H1 (cell line): ENCODE measurements at regions not wholly inside any gene's neighbourhood (a gene's known extent, or its start where the extent isn't known, plus 50 kb on each side); places are given as distances from the start of the nearest gene placed in this dataset.

Source experiments
- EP300 ChIP-seq, 2 experiments: IDR thresholded peaks; 1 replicate in 1 of 2; 2 replicates in 1 of 2; pipeline ENCODE4 v1.6.1; 2011 to 2012; ENCODE audit warnings: low read depth in 2 of 2, low read length in 2 of 2, mild to moderate bottlenecking in 2 of 2, borderline replicate concordance in 1 of 2, inconsistent platforms in 1 of 2, moderate library complexity in 1 of 2
- MAFK ChIP-seq: IDR thresholded peaks from 2 replicates; pipeline ENCODE4 v1.6.1; 2012; ENCODE audit warnings: low read depth, mild to moderate bottlenecking, improper control_type of control experiment, low read length
- TCF12 ChIP-seq: IDR thresholded peaks from 2 replicates; pipeline ENCODE4 v1.6.1; 2011; ENCODE audit warnings: low read depth, mild to moderate bottlenecking, low read length
- YY1 ChIP-seq: IDR thresholded peaks from 2 replicates; pipeline ENCODE4 v1.6.1; 2011; ENCODE audit warnings: low read depth, mild to moderate bottlenecking, low read length
- TF ChIP-seq, protein P1 (sequence below): fragments of 300-600 bp; sonication (generic); IDR thresholded peaks from 2 replicates; pipeline ENCODE4 v1.7.1; 2012; ENCODE audit warnings: low read length, moderate library complexity, mild to moderate bottlenecking, inconsistent platforms; ENCODE audit not compliant: insufficient replicate concordance

DNA sequence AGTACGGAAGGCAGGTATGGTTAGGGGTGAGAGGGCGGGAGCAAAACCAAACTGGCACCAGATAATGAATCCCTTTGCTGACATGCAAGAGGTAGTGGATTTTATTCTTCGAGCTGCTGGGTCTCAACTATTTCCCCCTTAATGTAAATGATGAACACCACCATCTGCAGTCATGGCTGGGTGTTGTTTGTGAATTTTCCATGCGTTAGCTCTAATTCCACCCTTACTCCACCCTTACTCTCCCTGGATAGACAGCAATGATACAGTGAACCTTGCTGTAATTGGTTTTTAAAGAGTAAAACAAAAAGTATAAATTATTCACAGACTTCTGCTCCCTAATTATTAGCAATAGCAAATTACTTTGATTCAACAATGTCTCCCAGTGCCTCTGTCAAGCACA lies 74.5 kb upstream of the PDE1C start (continued):
- TF ChIP-seq, protein P1, sequence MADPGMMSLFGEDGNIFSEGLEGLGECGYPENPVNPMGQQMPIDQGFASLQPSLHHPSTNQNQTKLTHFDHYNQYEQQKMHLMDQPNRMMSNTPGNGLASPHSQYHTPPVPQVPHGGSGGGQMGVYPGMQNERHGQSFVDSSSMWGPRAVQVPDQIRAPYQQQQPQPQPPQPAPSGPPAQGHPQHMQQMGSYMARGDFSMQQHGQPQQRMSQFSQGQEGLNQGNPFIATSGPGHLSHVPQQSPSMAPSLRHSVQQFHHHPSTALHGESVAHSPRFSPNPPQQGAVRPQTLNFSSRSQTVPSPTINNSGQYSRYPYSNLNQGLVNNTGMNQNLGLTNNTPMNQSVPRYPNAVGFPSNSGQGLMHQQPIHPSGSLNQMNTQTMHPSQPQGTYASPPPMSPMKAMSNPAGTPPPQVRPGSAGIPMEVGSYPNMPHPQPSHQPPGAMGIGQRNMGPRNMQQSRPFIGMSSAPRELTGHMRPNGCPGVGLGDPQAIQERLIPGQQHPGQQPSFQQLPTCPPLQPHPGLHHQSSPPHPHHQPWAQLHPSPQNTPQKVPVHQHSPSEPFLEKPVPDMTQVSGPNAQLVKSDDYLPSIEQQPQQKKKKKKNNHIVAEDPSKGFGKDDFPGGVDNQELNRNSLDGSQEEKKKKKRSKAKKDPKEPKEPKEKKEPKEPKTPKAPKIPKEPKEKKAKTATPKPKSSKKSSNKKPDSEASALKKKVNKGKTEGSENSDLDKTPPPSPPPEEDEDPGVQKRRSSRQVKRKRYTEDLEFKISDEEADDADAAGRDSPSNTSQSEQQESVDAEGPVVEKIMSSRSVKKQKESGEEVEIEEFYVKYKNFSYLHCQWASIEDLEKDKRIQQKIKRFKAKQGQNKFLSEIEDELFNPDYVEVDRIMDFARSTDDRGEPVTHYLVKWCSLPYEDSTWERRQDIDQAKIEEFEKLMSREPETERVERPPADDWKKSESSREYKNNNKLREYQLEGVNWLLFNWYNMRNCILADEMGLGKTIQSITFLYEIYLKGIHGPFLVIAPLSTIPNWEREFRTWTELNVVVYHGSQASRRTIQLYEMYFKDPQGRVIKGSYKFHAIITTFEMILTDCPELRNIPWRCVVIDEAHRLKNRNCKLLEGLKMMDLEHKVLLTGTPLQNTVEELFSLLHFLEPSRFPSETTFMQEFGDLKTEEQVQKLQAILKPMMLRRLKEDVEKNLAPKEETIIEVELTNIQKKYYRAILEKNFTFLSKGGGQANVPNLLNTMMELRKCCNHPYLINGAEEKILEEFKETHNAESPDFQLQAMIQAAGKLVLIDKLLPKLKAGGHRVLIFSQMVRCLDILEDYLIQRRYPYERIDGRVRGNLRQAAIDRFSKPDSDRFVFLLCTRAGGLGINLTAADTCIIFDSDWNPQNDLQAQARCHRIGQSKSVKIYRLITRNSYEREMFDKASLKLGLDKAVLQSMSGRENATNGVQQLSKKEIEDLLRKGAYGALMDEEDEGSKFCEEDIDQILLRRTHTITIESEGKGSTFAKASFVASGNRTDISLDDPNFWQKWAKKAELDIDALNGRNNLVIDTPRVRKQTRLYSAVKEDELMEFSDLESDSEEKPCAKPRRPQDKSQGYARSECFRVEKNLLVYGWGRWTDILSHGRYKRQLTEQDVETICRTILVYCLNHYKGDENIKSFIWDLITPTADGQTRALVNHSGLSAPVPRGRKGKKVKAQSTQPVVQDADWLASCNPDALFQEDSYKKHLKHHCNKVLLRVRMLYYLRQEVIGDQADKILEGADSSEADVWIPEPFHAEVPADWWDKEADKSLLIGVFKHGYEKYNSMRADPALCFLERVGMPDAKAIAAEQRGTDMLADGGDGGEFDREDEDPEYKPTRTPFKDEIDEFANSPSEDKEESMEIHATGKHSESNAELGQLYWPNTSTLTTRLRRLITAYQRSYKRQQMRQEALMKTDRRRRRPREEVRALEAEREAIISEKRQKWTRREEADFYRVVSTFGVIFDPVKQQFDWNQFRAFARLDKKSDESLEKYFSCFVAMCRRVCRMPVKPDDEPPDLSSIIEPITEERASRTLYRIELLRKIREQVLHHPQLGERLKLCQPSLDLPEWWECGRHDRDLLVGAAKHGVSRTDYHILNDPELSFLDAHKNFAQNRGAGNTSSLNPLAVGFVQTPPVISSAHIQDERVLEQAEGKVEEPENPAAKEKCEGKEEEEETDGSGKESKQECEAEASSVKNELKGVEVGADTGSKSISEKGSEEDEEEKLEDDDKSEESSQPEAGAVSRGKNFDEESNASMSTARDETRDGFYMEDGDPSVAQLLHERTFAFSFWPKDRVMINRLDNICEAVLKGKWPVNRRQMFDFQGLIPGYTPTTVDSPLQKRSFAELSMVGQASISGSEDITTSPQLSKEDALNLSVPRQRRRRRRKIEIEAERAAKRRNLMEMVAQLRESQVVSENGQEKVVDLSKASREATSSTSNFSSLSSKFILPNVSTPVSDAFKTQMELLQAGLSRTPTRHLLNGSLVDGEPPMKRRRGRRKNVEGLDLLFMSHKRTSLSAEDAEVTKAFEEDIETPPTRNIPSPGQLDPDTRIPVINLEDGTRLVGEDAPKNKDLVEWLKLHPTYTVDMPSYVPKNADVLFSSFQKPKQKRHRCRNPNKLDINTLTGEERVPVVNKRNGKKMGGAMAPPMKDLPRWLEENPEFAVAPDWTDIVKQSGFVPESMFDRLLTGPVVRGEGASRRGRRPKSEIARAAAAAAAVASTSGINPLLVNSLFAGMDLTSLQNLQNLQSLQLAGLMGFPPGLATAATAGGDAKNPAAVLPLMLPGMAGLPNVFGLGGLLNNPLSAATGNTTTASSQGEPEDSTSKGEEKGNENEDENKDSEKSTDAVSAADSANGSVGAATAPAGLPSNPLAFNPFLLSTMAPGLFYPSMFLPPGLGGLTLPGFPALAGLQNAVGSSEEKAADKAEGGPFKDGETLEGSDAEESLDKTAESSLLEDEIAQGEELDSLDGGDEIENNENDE: no peak
- TF ChIP-seq TCF12 (no peak), MAFK (no peak), EP300 (IDR thresholded peaks at IDR 0.05; ENCODE audit: borderline replicate concordance in 1 of 2, low read depth in 2 of 2, low read length in 2 of 2) (no peak), YY1 (no peak)
